C4-2B (cell line): ENCODE measurements at regions not wholly inside any gene's neighbourhood (a gene's known extent, or its start where the extent isn't known, plus 50 kb on each side); places are given as distances from the start of the nearest gene placed in this dataset.

ENCODE experiments used
- H3K27ac ChIP-seq: fragments of 450-650 bp; 2 replicates; pipeline ENCODE4 v1.5.1; 2017
- CTCF ChIP-seq: fragments of 450-650 bp; conservative IDR thresholded peaks from 2 replicates; pipeline ENCODE4 v1.5.1; 2017; ENCODE audit warnings: mild to moderate bottlenecking
- ZFX ChIP-seq: fragments of 450-650 bp; IDR thresholded peaks from 2 replicates; pipeline ENCODE4 v1.6.1; 2017

DNA sequence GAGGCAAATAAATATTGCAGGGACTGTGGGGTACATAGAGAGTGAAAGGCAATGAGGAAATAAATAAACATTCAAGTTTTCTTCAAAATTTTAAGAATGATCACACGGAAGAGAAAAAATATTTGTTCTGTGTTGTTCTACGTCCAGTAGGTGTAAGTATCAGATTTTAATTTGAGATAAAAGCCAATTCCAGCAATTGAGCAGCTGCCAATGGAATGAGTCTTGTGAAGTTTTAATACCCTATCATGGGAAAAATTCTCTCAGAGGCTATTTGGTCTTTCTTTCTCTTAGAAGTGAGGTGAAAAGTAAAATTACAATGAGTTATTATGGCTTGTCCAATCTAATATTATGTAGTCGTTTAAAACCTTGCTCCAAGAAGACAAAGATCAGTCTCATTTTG is 195.7 kb upstream of the CITED2 start:
- TF ChIP-seq CTCF (no peak), ZFX (no peak)

DNA sequence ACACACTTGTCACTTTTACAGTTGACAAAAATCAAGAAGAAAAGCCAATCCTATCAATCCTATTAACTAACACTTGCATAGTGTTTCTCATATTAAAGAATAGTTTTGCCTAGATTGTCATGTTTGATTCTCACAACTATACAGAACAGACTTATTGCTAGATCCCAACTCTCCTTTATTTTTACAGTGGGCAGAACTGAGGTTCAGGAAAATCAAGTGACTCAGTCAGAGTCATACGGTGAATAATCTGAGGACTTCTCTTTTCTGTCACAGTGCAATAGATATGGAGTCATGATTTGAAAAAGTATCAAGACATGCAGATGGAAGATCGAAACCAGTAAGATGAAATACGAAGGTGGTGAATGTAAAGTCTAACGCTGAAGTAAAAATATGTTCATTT is 195.1 kb upstream of the CITED2 start:
- no peak for TF ChIP-seq ZFX
- TF ChIP-seq CTCF = no peak
- no peak overlapping the region for H3K27ac ChIP-seq

More for the DNA sequence above, 195.7 kb upstream of the CITED2 start:
- no peak overlapping the region for H3K27ac ChIP-seq

GRCh38 chr6:139568956-139569538 is 194.6 kb upstream of the CITED2 start:
- no peak overlapping the region for H3K27ac ChIP-seq
- TF ChIP-seq ZFX = no peak
- TF ChIP-seq CTCF = no peak

- no peak overlapping the region for H3K27ac ChIP-seq
- TF ChIP-seq ZFX (no peak), CTCF (no peak)
Measured at GRCh38 chr6:139568151-139568955, 193.9 kb upstream of the CITED2 start.

- H3K27ac ChIP-seq = no peak overlapping the region
- TF ChIP-seq CTCF (no peak), ZFX (no peak)
Measured at GRCh38 chr6:139567095-139567494, 192.6 kb upstream of the CITED2 start.

- no peak overlapping the region for H3K27ac ChIP-seq
- TF ChIP-seq ZFX (no peak), CTCF (no peak)
Measured at GRCh38 chr6:139565591-139565990, 191.1 kb upstream of the CITED2 start.

DNA sequence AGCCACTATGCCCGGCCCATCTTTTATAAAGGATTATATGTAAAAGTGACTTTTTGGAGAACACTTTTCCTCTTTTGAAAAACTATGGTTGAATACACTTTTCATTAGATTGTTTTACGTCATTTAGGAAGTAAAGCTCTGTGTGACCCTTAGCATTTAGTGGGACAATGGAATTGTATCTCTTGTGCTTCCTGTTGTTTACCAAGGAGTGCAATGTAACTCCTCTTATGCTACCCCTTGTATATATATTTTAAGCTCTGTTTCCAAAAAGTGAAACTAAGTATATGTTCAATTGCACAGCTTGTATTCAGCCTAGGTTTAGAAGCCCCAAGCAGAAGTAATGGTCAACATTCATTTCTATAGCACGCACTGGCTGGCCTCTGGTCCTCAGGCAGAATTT is 183.1 kb upstream of the CITED2 start:
- TF ChIP-seq ZFX = no peak
- no peak for TF ChIP-seq CTCF
- H3K27ac ChIP-seq = no peak overlapping the region
